NCI-H510A treated with DMSO at 0.1 percent for 48 hours (cell line): ENCODE measurements at regions not wholly inside any gene's neighbourhood (a gene's known extent, or its start where the extent isn't known, plus 50 kb on each side); places are given as distances from the start of the nearest gene placed in this dataset.

ENCODE experiments used
- DNase-seq: peaks from one replicate; lab custom pipeline; 2025; lab: John Stamatoyannopoulos, UW

DNA sequence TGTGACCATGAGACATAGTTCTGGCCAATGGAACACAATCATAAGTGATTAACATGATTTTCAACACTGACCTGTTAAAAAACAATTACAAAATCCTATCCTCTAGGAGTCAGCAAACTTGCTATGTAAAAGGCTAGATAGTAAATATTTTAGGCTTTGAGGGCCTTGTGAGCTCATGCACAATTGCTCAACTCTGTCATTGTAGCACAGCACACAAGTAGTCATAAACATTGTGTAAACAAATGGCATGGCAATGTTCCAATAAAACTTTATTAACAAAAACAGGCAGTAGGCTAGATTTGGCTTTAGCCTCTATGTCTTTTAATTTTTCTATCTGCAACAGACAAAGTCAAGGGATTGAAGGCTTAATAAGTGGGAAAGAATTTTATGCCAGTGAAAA, 350.7 kb downstream of the C12orf50 start:
- DNase-seq = no peak

GRCh38 chr12:87676731-87677130, 352.5 kb downstream of the C12orf50 start:
- no peak for DNase-seq

GRCh38 chr12:87671757-87672156, 357.4 kb downstream of the C12orf50 start:
- DNase-seq = no peak

- peak; percentile 94 for DNase-seq
Measured at GRCh38 chr12:87670448-87670847, 358.8 kb downstream of the C12orf50 start.

GRCh38 chr12:87667378-87667777, 361.8 kb downstream of the C12orf50 start:
- DNase-seq = peak; percentile 56

DNA sequence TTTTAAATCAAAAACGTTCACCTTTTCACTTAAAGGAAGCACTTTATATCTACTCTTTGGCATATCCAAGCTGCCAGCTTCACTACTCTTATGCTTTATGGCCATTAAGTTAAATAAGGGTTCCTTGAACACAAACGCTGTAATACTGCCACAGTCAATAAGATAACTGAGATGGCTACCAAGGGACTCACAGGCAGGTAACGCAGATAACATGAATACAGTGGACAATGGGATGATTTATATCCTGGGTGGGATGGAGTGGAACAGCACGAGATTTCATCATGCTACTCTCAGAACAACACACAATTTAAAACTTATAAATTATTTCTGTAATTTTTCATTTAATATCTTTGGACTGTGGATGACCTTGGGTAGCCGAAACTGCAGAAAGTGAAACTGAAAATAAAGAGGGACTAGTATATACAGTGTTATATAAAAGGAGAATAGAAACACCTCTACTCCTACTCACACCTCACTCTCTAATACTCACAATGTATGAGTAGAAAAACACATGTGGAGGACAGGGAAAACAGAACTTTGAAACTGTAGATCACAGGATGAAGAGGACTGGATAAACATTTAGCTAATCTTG, 367.3 kb downstream of the C12orf50 start:
- peak; percentile 88 for DNase-seq

- DNase-seq = no peak
Measured at GRCh38 chr12:87660987-87661774, 368.0 kb downstream of the C12orf50 start.

DNA sequence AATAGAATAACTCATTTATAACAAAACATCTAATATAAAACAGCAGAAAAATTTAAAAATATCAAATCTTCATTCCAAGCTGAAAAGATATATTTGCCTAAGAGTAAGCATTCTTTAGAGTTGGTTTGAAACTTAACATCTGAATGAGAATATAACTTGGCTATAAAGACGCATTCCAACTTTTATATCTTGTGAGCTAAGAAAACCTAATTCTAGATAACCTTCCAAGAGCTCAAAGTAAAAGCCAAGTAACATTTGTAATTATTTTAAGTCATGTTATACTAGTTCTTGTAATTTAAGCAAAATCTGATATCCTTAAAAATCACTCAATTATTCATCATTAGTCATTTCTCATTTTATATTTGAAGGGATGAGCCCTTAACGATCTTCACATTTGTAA, 368.9 kb downstream of the C12orf50 start:
- no peak for DNase-seq

DNA sequence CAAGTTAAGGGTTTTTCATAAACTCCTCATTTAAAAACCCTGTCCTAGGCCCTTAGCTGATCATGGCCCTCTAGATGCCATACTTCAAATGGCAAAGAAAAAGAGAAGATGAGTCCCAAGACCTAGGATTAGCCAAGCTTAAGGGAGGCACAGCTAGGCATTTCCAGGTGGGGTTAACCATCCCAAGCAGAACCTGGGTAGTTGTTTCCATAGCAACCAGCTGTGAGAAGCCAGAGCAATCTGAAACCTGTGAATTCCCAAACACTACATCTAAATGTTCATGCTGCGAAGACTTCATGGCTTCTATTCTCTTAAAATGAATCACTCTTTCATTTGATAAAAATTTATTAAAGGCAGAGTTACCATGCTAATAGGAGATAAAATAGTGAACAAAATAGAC, 372.9 kb downstream of the C12orf50 start:
- no peak for DNase-seq

DNA sequence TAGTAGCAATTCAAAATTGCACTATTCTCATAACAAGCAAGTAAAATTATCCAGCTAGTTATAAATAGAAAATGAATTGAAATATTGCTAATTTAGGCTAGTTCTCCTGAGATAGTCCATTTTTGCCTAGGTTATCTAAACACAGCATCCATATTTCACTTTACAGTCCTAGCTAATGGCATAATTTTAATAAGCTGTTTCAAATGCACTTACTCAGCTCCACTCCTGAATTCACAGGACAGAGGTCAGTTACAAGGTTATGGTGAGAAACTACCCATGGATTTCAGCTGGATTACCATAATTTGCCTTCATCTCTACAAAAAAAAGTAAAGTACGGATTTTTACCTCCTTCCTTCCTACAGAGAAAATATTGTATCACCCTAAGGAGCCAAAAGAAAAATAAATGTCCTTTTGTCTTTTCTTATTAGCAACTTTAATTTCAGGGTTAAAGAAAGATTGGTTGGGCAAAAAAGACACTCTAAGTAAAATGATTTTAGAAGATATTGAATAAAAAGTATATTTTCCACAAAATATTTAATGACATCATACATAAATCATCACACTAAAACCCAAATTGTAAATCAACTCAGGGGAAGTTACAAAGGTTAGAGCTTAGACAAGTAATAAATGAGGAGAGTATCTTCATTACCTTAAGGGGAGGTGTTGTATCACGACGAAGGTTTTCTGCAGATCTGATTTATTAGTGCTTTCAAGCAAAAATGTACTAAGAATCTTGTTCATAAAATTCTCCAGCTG, 377.4 kb downstream of the C12orf50 start:
- DNase-seq = no peak

GRCh38 chr12:87642245-87642644, 387.0 kb downstream of the C12orf50 start:
- DNase-seq = no peak

DNA sequence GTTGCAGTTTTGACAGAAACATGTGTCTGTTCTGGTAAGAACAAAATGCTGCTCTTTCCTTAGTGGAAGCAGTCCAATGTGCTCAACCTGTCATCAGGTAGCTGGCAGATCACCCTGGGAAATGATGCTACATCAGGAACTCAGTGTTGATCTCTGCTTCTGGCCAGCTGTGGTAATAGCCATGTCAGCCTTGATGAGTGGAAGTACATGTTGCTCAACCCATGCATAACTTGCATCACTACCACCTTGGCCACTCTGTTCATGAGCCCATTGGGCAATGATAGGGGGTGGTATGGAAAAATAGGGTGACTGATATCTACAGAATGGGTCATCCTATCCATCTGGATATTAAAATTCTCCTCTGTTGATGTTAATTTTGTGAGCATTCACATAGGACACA, 411.0 kb downstream of the C12orf50 start:
- DNase-seq = no peak

DNA sequence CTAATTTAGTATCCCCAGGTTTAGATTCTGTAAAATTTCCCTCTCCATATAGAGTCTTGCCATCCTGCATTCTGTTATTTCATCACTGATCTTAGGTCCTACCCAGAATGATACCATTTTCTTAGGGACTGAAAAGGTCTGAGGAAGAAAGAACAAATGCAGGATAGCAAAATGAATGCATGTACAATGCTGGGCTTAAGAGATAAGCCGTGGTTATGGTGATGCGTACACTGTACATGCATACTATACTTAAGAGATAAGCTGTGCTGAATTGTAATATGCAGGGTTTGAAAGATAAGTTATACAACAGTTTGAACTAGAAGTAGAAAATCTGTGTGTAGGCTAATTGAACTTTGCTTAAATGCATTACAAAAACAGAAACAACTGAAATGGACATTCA, 416.2 kb downstream of the C12orf50 start:
- no peak for DNase-seq

- no peak for DNase-seq
Measured at GRCh38 chr12:87608321-87608720, 420.9 kb downstream of the C12orf50 start.

GRCh38 chr12:87603727-87604126, 425.5 kb downstream of the C12orf50 start:
- DNase-seq = no peak

GRCh38 chr12:87599459-87599858, 429.7 kb downstream of the C12orf50 start:
- DNase-seq = no peak

GRCh38 chr12:87597114-87597513, 432.1 kb downstream of the C12orf50 start:
- DNase-seq = no peak

DNA sequence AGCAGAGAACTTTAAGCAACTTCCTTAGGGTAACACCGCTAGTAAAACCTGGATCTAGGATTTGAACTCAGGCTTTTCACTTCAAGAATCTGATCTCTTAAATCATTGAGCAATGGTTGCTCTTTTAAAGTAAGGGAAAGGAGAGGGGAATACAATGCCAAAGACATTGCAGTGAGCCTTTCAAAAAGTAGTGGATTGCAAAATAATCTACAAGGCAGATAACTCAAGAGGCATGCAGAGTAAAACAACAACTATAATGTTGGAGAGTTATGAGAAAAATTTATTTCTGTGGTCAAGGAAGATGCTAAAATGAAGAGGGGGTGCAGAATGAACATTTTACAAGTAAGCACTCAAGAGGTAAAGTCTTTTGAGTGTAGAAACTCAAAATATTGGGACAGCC, 432.6 kb downstream of the C12orf50 start:
- DNase-seq = no peak

GRCh38 chr12:87596134-87596533, 433.1 kb downstream of the C12orf50 start:
- DNase-seq = no peak

GRCh38 chr12:87585882-87586557, 443.2 kb downstream of the C12orf50 start:
- DNase-seq = no peak

- DNase-seq = peak; percentile 7
Measured at GRCh38 chr12:87579091-87579490, 450.1 kb downstream of the C12orf50 start.

- no peak for DNase-seq
Measured at GRCh38 chr12:87575906-87576305, 453.3 kb downstream of the C12orf50 start.
